ENCODE measurements at regions not wholly inside any gene's neighbourhood (a gene's known extent, or its start where the extent isn't known, plus 50 kb on each side); places are given as distances from the start of the nearest gene placed in this dataset.

DNA sequence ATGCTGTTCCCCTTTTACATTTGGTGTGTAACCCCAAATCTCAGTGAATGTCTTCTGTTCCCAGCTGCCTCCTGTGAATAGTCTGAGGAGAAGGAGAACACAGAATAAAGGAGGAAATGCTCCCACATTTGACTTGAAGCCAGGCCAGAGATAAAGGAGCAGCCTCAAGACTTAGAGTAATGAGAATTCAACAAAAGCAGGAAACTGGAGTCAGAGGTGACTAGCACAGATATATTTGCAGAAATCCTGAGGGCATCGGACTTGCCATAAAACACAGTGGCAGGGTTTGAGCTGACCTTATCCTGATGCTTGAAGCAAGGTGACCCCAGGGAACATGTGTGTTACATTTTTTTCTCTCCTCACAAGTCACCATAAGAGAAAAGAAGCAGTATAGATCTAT, 291.4 kb upstream of the RND3 start:
- Histone ChIP-seq H4K20me1 (ENCODE audit: insufficient read depth, low read length) (no peaks in the 10 kb centered on the region), H3K36me3 (replicated peaks; ENCODE audit: low read depth, low read length) (no peaks in the 10 kb centered on the region), H3K27ac (ENCODE audit: low read length) (no peak overlapping the region), H3K9me3 (ENCODE audit: insufficient read depth, low read length) (no peaks in the 10 kb centered on the region), H3K9ac (ENCODE audit: low read length) (no peak overlapping the region), H2AFZ (ENCODE audit: low read depth, low read length) (no peak overlapping the region), H3K79me2 (ENCODE audit: low read length) (no peaks in the 10 kb centered on the region), H3K4me3 (ENCODE audit: low read length) (no peak overlapping the region), H3K4me1 (ENCODE audit: low read length) (no peaks in the 10 kb centered on the region), H3K4me2 (ENCODE audit: low read length) (no peak overlapping the region), H3K27me3 (ENCODE audit: low read depth, low read length) (no peaks in the 10 kb centered on the region)
- no peak for TF ChIP-seq EZH2phosphoT487 (IDR thresholded peaks at IDR 0.05; ENCODE audit: low read depth)
- TF ChIP-seq, protein P1, sequence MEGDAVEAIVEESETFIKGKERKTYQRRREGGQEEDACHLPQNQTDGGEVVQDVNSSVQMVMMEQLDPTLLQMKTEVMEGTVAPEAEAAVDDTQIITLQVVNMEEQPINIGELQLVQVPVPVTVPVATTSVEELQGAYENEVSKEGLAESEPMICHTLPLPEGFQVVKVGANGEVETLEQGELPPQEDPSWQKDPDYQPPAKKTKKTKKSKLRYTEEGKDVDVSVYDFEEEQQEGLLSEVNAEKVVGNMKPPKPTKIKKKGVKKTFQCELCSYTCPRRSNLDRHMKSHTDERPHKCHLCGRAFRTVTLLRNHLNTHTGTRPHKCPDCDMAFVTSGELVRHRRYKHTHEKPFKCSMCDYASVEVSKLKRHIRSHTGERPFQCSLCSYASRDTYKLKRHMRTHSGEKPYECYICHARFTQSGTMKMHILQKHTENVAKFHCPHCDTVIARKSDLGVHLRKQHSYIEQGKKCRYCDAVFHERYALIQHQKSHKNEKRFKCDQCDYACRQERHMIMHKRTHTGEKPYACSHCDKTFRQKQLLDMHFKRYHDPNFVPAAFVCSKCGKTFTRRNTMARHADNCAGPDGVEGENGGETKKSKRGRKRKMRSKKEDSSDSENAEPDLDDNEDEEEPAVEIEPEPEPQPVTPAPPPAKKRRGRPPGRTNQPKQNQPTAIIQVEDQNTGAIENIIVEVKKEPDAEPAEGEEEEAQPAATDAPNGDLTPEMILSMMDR (IDR thresholded peaks at IDR 0.05; ENCODE audit: low read depth, low read length), result no peak

DNA sequence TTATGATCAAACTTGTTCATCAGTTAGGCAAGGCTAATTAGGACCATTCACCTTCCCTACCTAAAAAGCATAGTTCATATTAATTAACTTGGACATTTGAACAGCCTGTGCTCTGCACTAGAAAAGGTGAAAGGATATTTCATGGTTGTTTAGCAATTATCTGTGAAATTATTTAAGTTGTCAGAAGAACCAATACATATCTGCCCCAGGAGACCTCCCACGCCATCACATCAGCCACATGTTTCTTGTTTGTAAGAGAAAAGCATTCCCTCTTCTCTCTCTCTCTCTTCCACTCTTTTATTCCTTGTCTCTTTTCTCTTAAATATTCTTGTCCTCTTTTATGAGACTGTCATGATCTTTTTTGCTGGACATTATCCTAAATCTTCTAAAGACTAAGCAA, 282.0 kb upstream of the RND3 start:
- TF ChIP-seq EZH2phosphoT487 (IDR thresholded peaks at IDR 0.05; ENCODE audit: low read depth), result no peak
- TF ChIP-seq, protein P1 (IDR thresholded peaks at IDR 0.05; ENCODE audit: low read depth, low read length), result no peak
- no peaks in the 10 kb centered on the region for H3K27me3 ChIP-seq (ENCODE audit: low read depth, low read length)
- H3K79me2 ChIP-seq (ENCODE audit: low read length), result no peaks in the 10 kb centered on the region
- H3K9ac ChIP-seq (ENCODE audit: low read length), result no peak overlapping the region
- no peak overlapping the region for H3K4me3 ChIP-seq (ENCODE audit: low read length)
- H3K9me3 ChIP-seq (ENCODE audit: insufficient read depth, low read length), result no peaks in the 10 kb centered on the region
- no peak overlapping the region for H2AFZ ChIP-seq (ENCODE audit: low read depth, low read length)
- H3K4me1 ChIP-seq (ENCODE audit: low read length), result no peaks in the 10 kb centered on the region
- no peak overlapping the region for H3K27ac ChIP-seq (ENCODE audit: low read length)
- H3K4me2 ChIP-seq (ENCODE audit: low read length), result no peak overlapping the region
- H3K36me3 ChIP-seq (replicated peaks; ENCODE audit: low read depth, low read length), result no peaks in the 10 kb centered on the region
- no peaks in the 10 kb centered on the region for H4K20me1 ChIP-seq (ENCODE audit: insufficient read depth, low read length)

DNA sequence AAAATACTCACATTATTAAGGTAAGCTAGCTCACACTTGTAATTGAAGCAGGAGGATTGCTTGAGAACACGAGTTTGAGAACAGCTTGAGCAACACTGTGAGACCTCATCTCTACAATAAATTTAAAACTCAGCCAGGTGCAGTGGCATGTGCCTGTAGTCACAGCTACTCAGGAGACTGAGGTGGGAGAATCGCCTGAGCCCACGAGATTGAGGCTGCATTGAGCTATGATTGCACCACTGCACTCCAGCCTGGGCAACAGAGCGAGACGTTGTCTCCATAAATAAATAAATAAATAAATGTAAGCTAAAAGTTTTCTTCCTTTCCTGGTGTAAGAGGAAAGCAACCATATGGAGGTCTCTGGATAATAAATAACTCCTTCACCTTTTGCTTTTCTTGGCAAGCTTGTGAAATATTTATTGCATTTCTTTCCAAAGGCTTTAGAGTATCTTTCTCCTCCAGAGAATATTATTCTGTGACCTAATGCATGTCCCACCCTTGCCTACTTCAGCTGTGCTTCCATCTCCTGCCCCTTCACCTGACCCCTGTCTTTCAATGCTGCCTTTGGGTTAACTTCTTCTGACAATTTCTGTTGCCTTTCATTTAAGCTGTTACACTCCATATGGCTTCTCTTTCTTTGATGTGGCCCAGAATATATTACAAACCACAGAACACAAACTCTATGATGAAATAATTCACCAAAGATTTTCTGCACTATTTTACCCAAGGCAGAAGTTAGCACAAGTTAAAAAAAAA, 280.7 kb upstream of the RND3 start:
- Histone ChIP-seq H3K9me3 (ENCODE audit: insufficient read depth, low read length) (no peaks in the 10 kb centered on the region), H4K20me1 (ENCODE audit: insufficient read depth, low read length) (no peaks in the 10 kb centered on the region), H3K79me2 (ENCODE audit: low read length) (no peaks in the 10 kb centered on the region), H3K36me3 (replicated peaks; ENCODE audit: low read depth, low read length) (no peaks in the 10 kb centered on the region), H3K4me3 (ENCODE audit: low read length) (no peak overlapping the region), H3K27ac (ENCODE audit: low read length) (no peak overlapping the region), H3K27me3 (ENCODE audit: low read depth, low read length) (no peaks in the 10 kb centered on the region), H3K9ac (ENCODE audit: low read length) (no peak overlapping the region), H3K4me2 (ENCODE audit: low read length) (no peak overlapping the region), H2AFZ (ENCODE audit: low read depth, low read length) (no peak overlapping the region), H3K4me1 (ENCODE audit: low read length) (no peaks in the 10 kb centered on the region)
- no peak for TF ChIP-seq EZH2phosphoT487 (IDR thresholded peaks at IDR 0.05; ENCODE audit: low read depth)
- TF ChIP-seq, protein P1 (IDR thresholded peaks at IDR 0.05; ENCODE audit: low read depth, low read length), result no peak

DNA sequence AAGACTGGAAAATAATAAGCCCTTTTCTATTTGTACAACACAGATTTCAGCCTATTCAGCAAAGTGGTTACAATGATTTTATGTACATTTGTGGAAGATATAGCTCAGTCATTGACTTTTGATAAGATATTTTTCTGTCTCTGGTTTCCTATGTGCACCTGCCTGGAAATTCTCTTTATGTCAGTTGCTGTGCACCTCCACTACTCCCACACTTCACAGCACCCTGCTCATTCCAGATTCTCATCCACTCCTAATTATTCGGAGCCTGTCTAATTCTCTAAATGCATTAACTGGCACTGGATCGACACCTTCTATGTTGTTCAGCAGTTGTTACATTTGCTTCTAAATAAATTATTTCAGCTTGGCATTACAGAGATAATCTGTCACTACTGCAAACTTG, 275.1 kb upstream of the RND3 start:
- no peak overlapping the region for H3K27ac ChIP-seq (ENCODE audit: low read length)
- H3K4me3 ChIP-seq (ENCODE audit: low read length), result no peak overlapping the region
- H3K27me3 ChIP-seq (ENCODE audit: low read depth, low read length), result no peaks in the 10 kb centered on the region
- H3K4me1 ChIP-seq (ENCODE audit: low read length), result no peaks in the 10 kb centered on the region
- no peak overlapping the region for H3K9ac ChIP-seq (ENCODE audit: low read length)
- TF ChIP-seq, protein P1 (IDR thresholded peaks at IDR 0.05; ENCODE audit: low read depth, low read length), result no peak
- TF ChIP-seq EZH2phosphoT487 (IDR thresholded peaks at IDR 0.05; ENCODE audit: low read depth), result no peak
- no peak overlapping the region for H3K4me2 ChIP-seq (ENCODE audit: low read length)
- H3K79me2 ChIP-seq (ENCODE audit: low read length), result no peaks in the 10 kb centered on the region
- no peaks in the 10 kb centered on the region for H3K36me3 ChIP-seq (replicated peaks; ENCODE audit: low read depth, low read length)
- H2AFZ ChIP-seq (ENCODE audit: low read depth, low read length), result no peak overlapping the region
- H4K20me1 ChIP-seq (ENCODE audit: insufficient read depth, low read length), result no peaks in the 10 kb centered on the region
- no peaks in the 10 kb centered on the region for H3K9me3 ChIP-seq (ENCODE audit: insufficient read depth, low read length)

All from OCI-LY3 (cell line).